KMS-11 (cell line): ENCODE measurements at regions not wholly inside any gene's neighbourhood (a gene's known extent, or its start where the extent isn't known, plus 50 kb on each side); places are given as distances from the start of the nearest gene placed in this dataset.
"Not testable (repeated sequence)": the region's sequence is repeated elsewhere in the genome, so short reads cannot be mapped to it uniquely, and the experiment has no call there.

ENCODE experiments used
- H2AFZ ChIP-seq: fragments of 200-600 bp; sonication (generic); 2 replicates; pipeline ENCODE4 v1.6.1; 2016; ENCODE audit warnings: antibody characterized with exemption, mixed run types, low read depth
- H3K27ac ChIP-seq: fragments of 200-600 bp; sonication (generic); 2 replicates; pipeline ENCODE4 v1.6.1; 2016; ENCODE audit warnings: mild to moderate bottlenecking, mixed run types
- H3K27me3 ChIP-seq: fragments of 200-600 bp; sonication (generic); 2 replicates; pipeline ENCODE4 v1.6.1; 2017; ENCODE audit warnings: mild to moderate bottlenecking, low read depth, mixed run types, moderate library complexity; ENCODE audit not compliant: insufficient read depth
- H3K36me3 ChIP-seq: fragments of 200-600 bp; sonication (generic); 2 replicates; pipeline ENCODE4 v1.6.1; 2017; ENCODE audit warnings: mild to moderate bottlenecking, mixed run types; ENCODE audit not compliant: insufficient read depth
- H3K4me1 ChIP-seq: fragments of 200-600 bp; sonication (generic); 2 replicates; pipeline ENCODE4 v1.6.1; 2016; ENCODE audit warnings: mild to moderate bottlenecking, low read depth, mixed run types; ENCODE audit not compliant: poor library complexity, severe bottlenecking
- H3K4me2 ChIP-seq: fragments of 200-600 bp; sonication (generic); 2 replicates; pipeline ENCODE4 v1.7.0; 2016; ENCODE audit warnings: mild to moderate bottlenecking, mixed run types
- H3K4me3 ChIP-seq: fragments of 200-600 bp; sonication (generic); IDR thresholded peaks from 2 replicates; pipeline ENCODE4 v1.6.1; 2017; ENCODE audit warnings: low read depth, low read length, mixed read lengths; ENCODE audit not compliant: insufficient read depth
- H3K79me2 ChIP-seq: fragments of 200-600 bp; sonication (generic); 2 replicates; pipeline ENCODE4 v1.6.1; 2016; ENCODE audit warnings: low read depth, mixed run types; ENCODE audit not compliant: insufficient read depth
- H3K9ac ChIP-seq: fragments of 200-600 bp; sonication (generic); 2 replicates; pipeline ENCODE4 v1.6.1; 2016; ENCODE audit warnings: mild to moderate bottlenecking, mixed run types
- H4K20me1 ChIP-seq: fragments of 200-600 bp; sonication (generic); 2 replicates; pipeline ENCODE4 v1.6.1; 2016; ENCODE audit warnings: mild to moderate bottlenecking, mixed run types; ENCODE audit not compliant: insufficient read depth
- CTCF ChIP-seq: fragments of 200-600 bp; sonication (generic); conservative IDR thresholded peaks from 2 replicates; pipeline ENCODE4 v1.6.1; 2017; ENCODE audit warnings: low read depth, mild to moderate bottlenecking, antibody characterized with exemption, low read length, moderate library complexity, mixed read lengths

- Histone ChIP-seq H4K20me1 (no peaks in the 10 kb centered on the region), H2AFZ (no peak overlapping the region), H3K27me3 (no peaks in the 10 kb centered on the region), H3K9ac (no peak overlapping the region), H3K4me1 (no peaks in the 10 kb centered on the region), H3K79me2 (no peaks in the 10 kb centered on the region), H3K36me3 (no peaks in the 10 kb centered on the region), H3K4me2 (no peak overlapping the region), H3K4me3 (no peak overlapping the region), H3K27ac (no peak overlapping the region)
- TF ChIP-seq CTCF = no peak
Observed at GRCh38 chr4:34972189-34972588, 1272.1 kb downstream of the ARAP2 start.

GRCh38 chr4:34973650-34974312, 1270.5 kb downstream of the ARAP2 start:
- no peak for TF ChIP-seq CTCF
- Histone ChIP-seq H3K79me2 (no peaks in the 10 kb centered on the region), H3K36me3 (no peaks in the 10 kb centered on the region), H2AFZ (no peak overlapping the region), H3K27me3 (no peaks in the 10 kb centered on the region), H3K4me1 (no peaks in the 10 kb centered on the region), H3K27ac (no peak overlapping the region), H4K20me1 (no peaks in the 10 kb centered on the region), H3K4me2 (no peak overlapping the region), H3K9ac (no peak overlapping the region), H3K4me3 (no peak overlapping the region)

GRCh38 chr4:34974313-34974680, 1270.0 kb downstream of the ARAP2 start:
- H3K79me2 ChIP-seq = no peaks in the 10 kb centered on the region
- no peaks in the 10 kb centered on the region for H3K27me3 ChIP-seq
- no peak overlapping the region for H3K27ac ChIP-seq
- no peaks in the 10 kb centered on the region for H3K4me1 ChIP-seq
- no peak overlapping the region for H3K9ac ChIP-seq
- no peak overlapping the region for H3K4me3 ChIP-seq
- no peaks in the 10 kb centered on the region for H3K36me3 ChIP-seq
- H3K4me2 ChIP-seq = no peak overlapping the region
- no peak for TF ChIP-seq CTCF
- H4K20me1 ChIP-seq = no peaks in the 10 kb centered on the region
- no peak overlapping the region for H2AFZ ChIP-seq

DNA sequence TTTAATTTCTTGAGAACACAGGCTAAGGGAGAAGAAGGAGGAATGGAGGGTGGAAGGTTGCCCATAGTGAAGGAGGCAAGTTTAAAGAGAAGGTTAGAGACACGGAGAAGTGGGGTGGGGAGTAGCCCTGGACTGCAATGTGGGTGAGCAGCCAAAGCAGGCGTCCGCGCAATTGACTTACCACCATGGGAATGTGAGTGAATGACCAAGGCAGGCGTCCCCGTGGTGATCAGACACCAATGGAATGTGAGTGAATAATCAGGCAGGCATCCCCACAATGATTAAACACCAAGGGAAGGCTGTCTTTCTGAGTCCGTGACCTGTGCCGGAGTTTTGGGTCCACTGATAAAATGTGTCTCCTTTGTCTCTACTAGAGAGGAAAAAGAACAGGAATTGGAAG, 1223.1 kb downstream of the ARAP2 start:
- not testable (repeated sequence) for H3K4me3 ChIP-seq, H4K20me1 ChIP-seq, H3K36me3 ChIP-seq, H3K27ac ChIP-seq, H3K4me2 ChIP-seq, H3K27me3 ChIP-seq, H2AFZ ChIP-seq, H3K79me2 ChIP-seq, H3K4me1 ChIP-seq, H3K9ac ChIP-seq

GRCh38 chr4:35025152-35025834, 1219.0 kb downstream of the ARAP2 start:
- no peak for TF ChIP-seq CTCF
- H4K20me1 ChIP-seq = no peaks in the 10 kb centered on the region
- no peaks in the 10 kb centered on the region for H3K79me2 ChIP-seq
- no peak overlapping the region for H3K27ac ChIP-seq
- H3K9ac ChIP-seq = no peak overlapping the region
- H3K27me3 ChIP-seq = no peaks in the 10 kb centered on the region
- H3K36me3 ChIP-seq = no peaks in the 10 kb centered on the region
- no peaks in the 10 kb centered on the region for H3K4me1 ChIP-seq
- no peak overlapping the region for H3K4me3 ChIP-seq
- no peak overlapping the region for H2AFZ ChIP-seq
- no peak overlapping the region for H3K4me2 ChIP-seq
